ENCODE measurements at regions not wholly inside any gene's neighbourhood (a gene's known extent, or its start where the extent isn't known, plus 50 kb on each side); places are given as distances from the start of the nearest gene placed in this dataset.

DNA sequence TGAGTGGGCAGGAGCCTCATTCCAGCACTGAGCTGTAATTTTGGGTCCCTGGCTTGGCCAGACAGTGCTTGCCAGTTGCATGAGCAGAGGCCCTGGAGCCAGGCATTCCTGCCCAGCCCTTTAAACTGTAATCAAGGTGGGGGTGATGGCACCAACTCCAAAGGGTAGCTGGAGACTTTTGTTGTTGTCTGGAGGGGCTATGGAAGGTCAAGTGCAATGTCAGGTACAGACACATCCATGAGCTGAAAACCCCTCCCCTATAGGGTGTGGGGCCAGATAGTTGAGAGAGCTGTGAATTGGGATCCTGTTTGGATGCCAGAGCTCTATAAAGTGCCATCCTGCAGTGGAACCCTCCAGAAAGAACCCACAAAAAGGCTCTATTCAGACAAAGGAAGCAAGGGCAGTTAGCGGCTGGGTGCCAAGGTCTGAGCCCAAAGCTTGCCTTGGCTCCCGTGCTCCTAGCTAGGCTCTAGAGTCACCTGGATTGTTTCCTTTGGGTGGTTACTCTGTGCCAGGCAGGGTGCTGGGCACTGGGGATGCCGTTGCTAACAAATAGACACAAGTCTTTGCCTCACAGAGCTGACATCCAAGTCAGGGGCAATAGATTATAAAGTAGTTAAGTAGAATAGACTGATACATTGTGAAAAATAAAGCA lies 163.0 kb downstream of the EFNB1 start:
- no peaks in the 10 kb centered on the region; a peak in 2 of 4 replicates for H3K27me3 ChIP-seq (replicated peaks in 1 of 2; ENCODE audit: control insufficient read depth in 2 of 2, insufficient read depth in 2 of 2, low read length in 1 of 2)
- H3K9me3 ChIP-seq (replicated peaks; ENCODE audit: control insufficient read depth, insufficient read depth, low read length) = no peaks in the 10 kb centered on the region
- no peaks in the 10 kb centered on the region for H3K4me1 ChIP-seq (ENCODE audit: control insufficient read depth, insufficient read depth, low read length)
- H3K4me2 ChIP-seq (ENCODE audit: control insufficient read depth, insufficient read depth) = no peak overlapping the region
- TF ChIP-seq, protein P1, sequence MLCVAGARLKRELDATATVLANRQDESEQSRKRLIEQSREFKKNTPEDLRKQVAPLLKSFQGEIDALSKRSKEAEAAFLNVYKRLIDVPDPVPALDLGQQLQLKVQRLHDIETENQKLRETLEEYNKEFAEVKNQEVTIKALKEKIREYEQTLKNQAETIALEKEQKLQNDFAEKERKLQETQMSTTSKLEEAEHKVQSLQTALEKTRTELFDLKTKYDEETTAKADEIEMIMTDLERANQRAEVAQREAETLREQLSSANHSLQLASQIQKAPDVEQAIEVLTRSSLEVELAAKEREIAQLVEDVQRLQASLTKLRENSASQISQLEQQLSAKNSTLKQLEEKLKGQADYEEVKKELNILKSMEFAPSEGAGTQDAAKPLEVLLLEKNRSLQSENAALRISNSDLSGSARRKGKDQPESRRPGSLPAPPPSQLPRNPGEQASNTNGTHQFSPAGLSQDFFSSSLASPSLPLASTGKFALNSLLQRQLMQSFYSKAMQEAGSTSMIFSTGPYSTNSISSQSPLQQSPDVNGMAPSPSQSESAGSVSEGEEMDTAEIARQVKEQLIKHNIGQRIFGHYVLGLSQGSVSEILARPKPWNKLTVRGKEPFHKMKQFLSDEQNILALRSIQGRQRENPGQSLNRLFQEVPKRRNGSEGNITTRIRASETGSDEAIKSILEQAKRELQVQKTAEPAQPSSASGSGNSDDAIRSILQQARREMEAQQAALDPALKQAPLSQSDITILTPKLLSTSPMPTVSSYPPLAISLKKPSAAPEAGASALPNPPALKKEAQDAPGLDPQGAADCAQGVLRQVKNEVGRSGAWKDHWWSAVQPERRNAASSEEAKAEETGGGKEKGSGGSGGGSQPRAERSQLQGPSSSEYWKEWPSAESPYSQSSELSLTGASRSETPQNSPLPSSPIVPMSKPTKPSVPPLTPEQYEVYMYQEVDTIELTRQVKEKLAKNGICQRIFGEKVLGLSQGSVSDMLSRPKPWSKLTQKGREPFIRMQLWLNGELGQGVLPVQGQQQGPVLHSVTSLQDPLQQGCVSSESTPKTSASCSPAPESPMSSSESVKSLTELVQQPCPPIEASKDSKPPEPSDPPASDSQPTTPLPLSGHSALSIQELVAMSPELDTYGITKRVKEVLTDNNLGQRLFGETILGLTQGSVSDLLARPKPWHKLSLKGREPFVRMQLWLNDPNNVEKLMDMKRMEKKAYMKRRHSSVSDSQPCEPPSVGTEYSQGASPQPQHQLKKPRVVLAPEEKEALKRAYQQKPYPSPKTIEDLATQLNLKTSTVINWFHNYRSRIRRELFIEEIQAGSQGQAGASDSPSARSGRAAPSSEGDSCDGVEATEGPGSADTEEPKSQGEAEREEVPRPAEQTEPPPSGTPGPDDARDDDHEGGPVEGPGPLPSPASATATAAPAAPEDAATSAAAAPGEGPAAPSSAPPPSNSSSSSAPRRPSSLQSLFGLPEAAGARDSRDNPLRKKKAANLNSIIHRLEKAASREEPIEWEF (IDR thresholded peaks at IDR 0.05; ENCODE audit: insufficient replicate concordance, low read depth, low read length) = no peak
- TF ChIP-seq YY1 (IDR thresholded peaks at IDR 0.05; ENCODE audit: low read depth, low read length) = no peak
- ChIA-PET POLR2A (no interaction called here), CTCF (no interaction called here), SMC1A (ENCODE audit: uncharacterized antibody, unreplicated experiment) (no interaction called here), RAD21 (ENCODE audit: unreplicated experiment) (no interaction called here)
- no peak overlapping the region for H2AFZ ChIP-seq (ENCODE audit: control insufficient read depth, low read depth, low read length)
- WGBS (ENCODE audit: insufficient coverage, insufficient replicate concordance, low lambda C conversion rate, missing lambda C conversion rate) = 25% methylated on average over 3 of the region's 3 CpGs
- FAIRE-seq = no peak
- H4K20me1 ChIP-seq (ENCODE audit: control insufficient read depth, insufficient read depth) = no peaks in the 10 kb centered on the region
- H3K27ac ChIP-seq (ENCODE audit: control insufficient read depth, insufficient read depth) = no peak overlapping the region
- no peaks in the 10 kb centered on the region for H3K79me2 ChIP-seq (ENCODE audit: control insufficient read depth, insufficient read depth, low read length)
- in situ Hi-C loops (cut with MboI) (no loop called here), intact Hi-C loops (cut with micrococcal nuclease; ENCODE audit: unreplicated experiment) (no loop called here)
- no TSS peak for BruUV-seq (replicated peaks)
- no peaks in the 10 kb centered on the region for H3K36me3 ChIP-seq (ENCODE audit: control insufficient read depth in 2 of 2, insufficient read depth in 2 of 2, low read length in 1 of 2)
- H3K9ac ChIP-seq (ENCODE audit: control insufficient read depth, insufficient read depth, low read length) = no peak overlapping the region
- no peak for DNase-seq (ENCODE audit: low read depth, low spot score)
- H3K4me3 ChIP-seq = no peak overlapping the region
- no peak for ATAC-seq

All from GM12878 (cell line).